Eye (tissue), 1 donor: ENCODE measurements at regions not wholly inside any gene's neighbourhood (a gene's known extent, or its start where the extent isn't known, plus 50 kb on each side); places are given as distances from the start of the nearest gene placed in this dataset.
"Not testable (repeated sequence)": the region's sequence is repeated elsewhere in the genome, so short reads cannot be mapped to it uniquely, and the experiment has no call there.

Experiments
- DNase-seq: peaks from one replicate; pipeline ENCODE4 v3.0.0-alpha.2; 2015

DNA sequence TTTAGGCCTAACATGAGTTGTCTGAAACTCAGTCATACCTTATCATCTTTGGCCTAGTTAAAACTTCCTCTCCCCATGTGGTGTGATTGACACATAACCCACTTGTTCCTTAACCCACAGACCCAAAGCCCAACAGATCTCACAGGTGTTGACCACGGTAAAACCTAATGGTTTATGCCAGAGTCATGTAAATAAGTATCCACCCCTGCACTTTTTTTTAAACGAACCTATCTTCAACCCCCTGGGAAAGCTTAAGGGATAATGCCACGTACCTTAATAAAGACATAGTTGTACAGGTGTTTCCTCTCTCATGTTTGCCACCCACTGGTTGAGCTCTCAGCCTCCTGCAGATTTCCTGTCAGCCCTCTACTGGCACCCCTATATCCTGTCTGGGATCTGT, 709.3 kb upstream of the CCDC179 start:
- DNase-seq: no peak

DNA sequence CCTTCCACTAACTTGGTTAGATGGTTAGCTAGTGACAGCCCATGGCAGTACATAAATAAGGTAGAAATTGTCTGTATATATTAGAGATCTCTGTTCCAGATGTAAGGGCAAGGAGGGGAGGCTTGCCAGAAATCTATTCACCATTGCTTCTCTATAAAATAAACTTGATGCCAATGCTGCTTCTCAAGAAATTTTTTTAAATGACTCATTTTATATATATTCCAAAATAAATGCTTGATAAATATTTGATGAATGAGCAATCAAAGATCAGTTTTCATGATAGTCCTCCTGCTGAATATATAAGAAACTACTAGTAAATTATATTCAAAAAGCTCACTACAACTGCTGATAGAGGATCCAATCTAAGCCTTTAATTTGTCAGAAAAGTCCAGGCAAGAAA, 710.6 kb upstream of the CCDC179 start:
- DNase-seq: no peak

DNA sequence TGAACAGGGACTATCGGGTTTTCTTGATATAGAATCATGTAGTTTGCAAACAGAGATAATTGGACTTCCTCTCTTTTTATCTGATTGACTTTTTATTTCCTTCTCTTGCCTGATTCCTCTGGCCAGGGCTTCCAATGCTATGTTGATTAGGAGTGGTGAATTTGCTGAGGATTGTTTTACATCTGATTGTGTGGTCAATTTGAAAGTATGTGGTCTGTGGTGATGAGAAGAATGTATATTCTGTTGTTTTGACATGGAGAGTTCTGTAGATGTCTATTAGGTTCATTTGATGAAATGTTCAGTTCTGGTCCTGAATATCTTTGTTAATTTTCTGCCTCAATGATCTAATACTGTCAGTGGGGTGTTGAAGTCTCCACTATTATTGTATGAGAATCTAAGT, 713.2 kb upstream of the CCDC179 start:
- DNase-seq: no peak

GRCh38 chr11:23574149-23574548, 713.9 kb upstream of the CCDC179 start:
- DNase-seq: no peak

DNA sequence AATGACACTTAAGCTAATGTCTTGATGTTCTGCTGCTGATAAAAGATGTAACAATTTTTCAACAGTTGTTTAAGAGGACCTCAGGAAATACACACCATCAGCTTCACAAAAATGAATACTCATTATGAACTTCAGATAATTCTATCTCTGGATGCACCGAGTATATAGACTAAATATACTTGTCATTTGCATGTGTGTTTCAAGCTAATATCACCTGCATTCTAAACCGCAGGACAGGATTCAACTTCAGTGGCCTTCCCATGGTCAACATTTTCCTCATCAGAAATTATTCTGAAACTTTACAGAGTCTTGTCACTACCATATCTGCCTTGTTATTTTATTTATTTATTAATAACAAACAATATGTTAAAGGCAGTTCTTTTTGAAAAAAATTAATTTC, 717.0 kb upstream of the CCDC179 start:
- DNase-seq: no peak

DNA sequence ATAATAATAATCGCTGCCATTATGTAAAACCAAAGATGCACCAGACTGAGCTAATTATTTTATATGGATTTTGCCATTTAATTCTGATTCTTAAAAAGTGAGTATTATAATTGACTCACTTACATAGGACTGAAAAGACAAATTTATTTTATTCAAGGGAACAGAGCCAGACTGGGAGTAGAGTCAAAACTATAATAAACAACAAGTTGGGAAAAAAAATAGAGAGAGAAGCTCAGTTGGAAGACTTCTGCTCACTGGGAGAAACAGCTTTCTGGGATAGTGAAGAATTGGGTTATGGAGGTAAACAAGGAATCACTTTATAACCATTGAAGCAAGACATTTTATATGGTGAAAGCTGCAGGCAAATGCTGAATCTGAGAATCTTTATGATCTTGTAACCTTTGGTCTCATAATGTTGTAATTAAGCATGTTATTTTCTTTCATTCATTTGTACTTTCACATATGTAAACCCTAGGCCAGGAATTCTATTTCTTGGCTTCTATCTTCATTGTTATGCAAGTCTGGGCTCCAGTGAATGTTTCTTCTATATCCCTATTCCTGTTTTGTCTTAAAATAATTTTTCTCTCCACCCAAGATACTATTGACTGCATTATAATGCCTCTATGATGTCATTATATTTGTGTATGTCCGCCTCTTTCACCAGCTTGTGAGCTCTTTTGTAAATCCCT, 725.3 kb upstream of the CCDC179 start:
- DNase-seq: peak; percentile 35

DNA sequence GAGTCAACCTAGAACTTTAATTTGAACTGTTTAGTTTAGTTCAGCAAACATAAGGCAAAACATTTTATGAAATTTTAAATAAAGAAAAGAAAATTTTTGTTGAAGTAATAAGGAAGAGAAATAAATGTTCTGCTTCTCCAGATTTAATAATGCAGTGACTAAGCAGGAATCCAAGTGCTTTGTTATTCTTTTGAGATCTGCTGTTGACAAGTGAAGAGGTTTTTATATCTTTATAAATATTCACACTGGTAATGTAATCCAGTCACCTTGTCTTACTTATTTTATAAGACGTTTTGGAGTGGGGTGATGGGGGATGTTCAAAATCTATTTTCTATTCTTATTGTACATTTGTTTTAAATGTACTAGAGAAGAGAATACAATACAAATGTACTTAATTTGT, 725.9 kb upstream of the CCDC179 start:
- DNase-seq: no peak

DNA sequence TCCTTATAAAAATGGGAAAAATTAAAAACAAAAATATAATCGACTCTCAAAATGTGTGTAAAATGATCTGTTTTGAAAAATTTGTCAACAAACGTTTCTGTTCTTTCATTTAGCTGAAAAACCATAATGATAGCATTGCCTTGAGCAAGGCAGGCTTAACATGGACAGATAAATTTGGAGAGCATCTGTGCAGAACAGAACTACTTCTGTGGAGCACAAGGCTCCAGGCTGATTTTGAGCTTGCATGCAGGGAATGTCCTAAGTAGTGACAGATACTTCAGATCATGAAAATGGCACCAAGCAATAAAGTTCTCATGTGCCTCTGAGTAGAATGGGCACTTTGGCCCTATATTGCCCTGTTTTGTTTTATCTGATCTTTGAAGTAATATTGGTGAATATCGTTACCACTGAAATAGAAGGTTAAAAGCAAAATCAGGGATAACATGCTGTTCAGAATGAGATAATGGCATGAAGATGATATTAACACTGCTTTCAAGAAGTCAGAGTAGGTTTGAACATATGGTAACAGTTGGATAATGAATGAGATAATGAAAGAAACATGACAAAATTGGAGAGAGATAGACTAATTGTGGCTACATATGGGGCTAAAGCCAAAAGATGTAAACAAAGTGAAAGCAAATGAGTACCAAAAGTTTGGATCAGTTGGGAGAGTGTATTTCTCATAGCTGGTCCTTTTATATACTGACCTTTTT, 730.5 kb upstream of the CCDC179 start:
- no peak for DNase-seq

- no peak for DNase-seq
Observed at GRCh38 chr11:23594755-23595154, 734.5 kb upstream of the CCDC179 start.

DNA sequence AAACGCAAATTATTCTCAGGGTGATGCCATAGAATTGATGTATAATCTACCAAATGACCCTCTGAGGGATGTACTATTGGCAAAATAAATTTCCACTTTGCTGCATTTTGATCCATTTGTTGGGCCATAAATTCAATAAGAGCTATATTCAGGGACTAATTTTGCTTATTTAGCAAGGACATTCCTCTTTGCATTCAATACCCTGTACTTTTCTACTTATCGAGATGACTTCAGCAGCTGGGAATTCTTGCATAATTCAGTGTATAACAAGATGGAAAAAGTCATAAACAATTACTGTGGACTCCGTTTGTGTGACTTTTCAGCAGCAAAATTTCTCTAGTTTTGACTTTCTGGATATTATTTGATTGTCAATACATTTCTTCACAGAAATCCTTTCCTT, 744.7 kb upstream of the CCDC179 start:
- no peak for DNase-seq

DNA sequence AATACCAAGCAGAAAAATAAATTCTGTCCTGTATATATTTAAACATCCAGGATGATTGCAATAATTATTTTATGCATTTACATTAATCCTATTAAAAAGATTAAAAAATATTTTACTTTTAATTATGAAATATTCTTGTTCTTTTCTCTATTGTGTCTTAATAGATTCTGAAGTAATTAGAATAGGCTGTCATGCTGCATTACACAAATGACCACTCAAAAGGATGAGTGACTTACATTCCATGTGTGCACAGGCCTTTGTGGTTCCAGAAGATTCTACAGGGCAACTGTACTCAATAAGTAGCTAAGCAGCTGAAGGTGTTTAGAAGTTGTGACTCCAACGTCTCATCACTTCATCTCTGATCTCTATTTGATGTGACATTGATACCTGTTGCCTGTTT, 745.9 kb upstream of the CCDC179 start:
- DNase-seq: peak; percentile 93

- no peak for DNase-seq
Observed at GRCh38 chr11:23611726-23612125, 751.5 kb upstream of the CCDC179 start.

GRCh38 chr11:23620617-23621016, 760.3 kb upstream of the CCDC179 start:
- no peak for DNase-seq

- no peak for DNase-seq
Observed at GRCh38 chr11:23632293-23632692, 772.0 kb upstream of the CCDC179 start.

- no peak for DNase-seq
Observed at GRCh38 chr11:23644443-23644842, 784.2 kb upstream of the CCDC179 start.

- not testable (repeated sequence) for DNase-seq
Observed at GRCh38 chr11:23652336-23652735, 792.1 kb upstream of the CCDC179 start.

DNA sequence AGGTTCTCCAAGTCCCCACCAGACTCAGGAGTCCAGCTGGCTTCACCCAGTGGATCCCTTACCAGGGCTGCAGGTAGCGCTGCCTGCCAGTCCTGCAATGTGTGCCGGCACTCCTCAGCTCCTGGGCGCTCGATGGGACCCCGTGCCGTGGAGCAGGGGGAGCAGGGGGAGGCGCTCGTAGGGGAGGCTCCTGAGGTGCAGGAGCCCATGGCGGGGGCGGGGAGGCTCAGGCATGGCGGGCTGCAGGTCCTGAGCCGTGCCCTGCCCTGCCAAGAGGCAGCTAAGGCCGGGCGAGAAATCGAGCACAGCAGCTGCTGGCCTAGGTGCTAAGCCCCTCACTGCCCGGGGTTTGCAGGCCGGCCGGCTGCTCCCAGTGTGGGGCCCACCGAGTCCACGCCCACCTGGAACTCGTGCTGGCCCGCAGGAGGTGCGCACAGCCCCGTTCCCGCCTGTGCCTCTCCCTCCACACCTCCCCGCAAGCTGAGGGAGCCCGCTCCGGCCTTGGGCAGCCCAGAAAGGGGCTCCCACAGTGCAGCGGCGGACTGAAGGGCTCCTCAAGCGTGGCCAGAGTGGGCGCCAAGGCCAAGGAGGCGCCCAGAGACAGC, 792.9 kb upstream of the CCDC179 start:
- DNase-seq: no peak

DNA sequence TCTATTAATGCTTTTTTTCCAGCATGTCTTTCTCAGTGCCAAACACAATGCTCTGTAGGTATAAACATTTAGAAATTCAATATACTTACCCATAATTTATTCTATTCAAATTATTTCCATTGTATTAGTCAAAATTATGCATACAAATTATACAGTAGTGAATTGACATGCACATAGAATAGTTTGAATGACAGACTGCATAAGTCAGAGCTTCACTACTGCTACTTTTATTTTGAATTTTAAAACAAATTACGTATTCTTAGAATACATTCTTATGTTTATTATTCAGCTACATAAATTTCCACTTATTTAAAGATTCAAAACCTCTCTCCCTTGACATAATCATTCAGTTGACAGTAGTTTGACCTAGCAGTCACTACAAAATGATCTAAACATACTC, 808.0 kb upstream of the CCDC179 start:
- DNase-seq: no peak

DNA sequence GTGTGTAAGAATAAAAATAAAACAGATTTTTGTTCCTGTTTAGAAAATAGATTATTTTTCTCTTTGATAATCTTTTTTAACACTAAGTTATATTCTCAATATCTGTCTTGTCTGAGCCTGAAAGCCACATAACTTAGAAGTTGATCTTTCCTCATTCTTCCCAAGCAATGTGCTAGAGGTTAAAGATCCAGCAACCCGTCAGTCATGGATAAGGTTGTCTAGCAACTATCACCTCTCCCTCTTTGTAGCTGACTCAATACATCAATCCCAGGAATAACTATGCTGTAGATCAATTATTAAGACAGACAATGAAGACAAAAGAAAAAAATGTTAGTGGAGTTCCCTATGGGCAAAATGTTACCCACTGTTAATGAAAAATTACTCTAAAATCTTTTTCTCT, 813.1 kb upstream of the CCDC179 start:
- no peak for DNase-seq

DNA sequence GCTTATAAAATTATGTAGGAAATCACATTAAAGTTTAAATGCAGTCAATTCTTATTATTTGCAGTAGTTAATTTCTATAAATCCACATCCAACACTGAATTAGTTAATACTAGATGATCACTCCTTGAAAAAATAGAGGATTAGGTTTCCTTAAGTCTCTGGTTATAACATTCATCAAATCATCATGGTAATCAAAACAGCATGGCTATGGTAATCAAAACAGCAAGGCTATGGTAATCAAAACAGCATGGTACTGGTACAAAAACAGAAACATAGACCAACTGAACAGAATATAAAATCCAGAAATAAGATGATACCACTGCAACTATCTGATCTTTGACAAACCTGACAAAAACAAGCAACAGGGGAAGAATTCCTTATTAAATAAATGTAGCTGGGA, 814.6 kb upstream of the CCDC179 start:
- DNase-seq: no peak

DNA sequence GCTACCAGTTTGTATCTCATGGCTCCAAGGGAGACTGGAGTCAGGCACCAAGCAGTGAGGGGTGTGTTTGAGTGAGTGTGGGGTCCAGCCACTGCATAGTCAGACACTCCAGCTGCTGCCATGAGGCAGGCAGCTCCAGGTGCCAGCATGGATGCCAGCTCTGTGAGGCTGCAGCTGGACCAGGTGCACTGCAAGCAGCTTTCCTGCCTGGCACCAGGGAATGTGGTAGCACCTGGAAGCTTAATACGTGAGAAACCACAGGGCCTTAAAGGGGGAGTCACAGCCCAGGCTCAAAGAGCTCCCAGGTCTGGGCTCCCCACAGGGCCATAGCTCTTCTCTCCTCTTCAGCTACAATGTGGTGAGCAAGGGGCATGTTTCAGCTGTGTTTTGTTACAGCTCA, 817.8 kb upstream of the LUZP2 start:
- no peak for DNase-seq

DNA sequence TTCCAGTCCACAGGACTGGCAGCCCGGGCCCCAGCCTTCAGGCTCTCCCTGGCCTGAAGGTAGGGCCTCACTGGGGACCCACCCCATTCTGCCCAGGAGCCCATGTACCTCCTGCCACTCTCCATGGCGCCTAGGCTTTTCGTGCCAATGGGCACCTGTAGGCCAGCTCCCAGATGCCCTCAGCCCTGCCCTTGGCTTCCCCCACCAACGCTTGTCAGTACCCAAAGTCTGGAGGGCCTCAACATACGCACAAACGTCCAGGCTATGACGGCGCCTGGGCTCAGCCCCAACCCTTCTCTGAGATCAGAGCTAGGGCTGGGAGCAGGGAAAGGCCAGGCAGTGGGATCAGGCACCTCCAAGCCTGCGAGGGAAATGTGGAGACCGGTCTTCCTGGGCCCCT, 816.9 kb upstream of the LUZP2 start:
- DNase-seq: no peak

DNA sequence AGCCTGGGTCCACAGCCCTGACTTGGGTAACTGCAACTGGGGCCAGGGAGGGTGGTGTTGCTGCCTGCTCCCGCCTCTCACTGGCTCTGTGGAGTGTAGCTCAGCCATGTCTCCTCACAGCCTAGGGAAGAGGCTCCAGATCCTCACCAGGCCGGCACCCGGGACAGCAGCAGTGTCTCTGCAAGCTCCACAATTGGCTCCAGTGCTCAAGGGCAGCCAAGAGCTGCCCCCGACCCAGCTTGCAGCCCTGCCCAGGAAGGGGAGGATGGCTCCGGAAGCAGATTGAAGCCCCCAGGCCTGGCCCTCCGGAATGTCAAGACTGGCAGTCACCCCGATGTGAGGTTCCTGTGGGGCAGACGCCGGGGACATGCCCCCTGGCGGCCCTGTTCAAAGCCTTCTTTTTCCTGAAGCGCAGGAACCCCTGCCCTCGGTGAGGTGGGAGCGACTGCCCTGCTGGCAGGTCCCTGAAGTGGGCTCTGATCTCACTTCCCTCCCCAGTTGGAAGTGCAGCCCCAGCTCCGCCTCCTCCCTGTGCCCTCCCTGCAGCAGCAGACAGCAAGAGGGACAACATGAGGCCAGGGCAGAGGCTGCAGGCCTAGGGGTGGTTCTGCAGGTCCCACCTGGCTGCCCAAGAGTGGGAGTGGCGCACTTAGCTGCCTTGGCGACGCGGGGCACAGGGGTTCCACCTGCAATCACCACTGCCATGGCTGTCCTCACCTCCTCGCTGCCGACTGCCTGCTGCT, 816.2 kb upstream of the LUZP2 start:
- DNase-seq: no peak

- no peak for DNase-seq
Observed at GRCh38 chr11:23684701-23685100, 812.2 kb upstream of the LUZP2 start.
